DND-41 (cell line): ENCODE measurements at regions not wholly inside any gene's neighbourhood (a gene's known extent, or its start where the extent isn't known, plus 50 kb on each side); places are given as distances from the start of the nearest gene placed in this dataset.

Experiments used
- ATAC-seq: fragments of 200-7000 bp; cut with Tn5 transposase; 3 replicates; pipeline ENCODE4 v1.9.1; 2021; ENCODE audit warnings: low read depth; ENCODE audit not compliant: insufficient read depth
- DNase-seq: peaks from one replicate; pipeline ENCODE4 v3.0.0-alpha.2; 2020
- H2AFZ ChIP-seq: 2 replicates; pipeline ENCODE4 v1.6.0; 2012; ENCODE audit warnings: low read depth, low read length
- H3K27ac ChIP-seq: 2 replicates; pipeline ENCODE4 v1.5.1; 2012; ENCODE audit warnings: low read length, inconsistent platforms
- H3K27me3 ChIP-seq: fragments of 200-600 bp; sonication (generic); 2 replicates; pipeline ENCODE4 v1.6.0; 2012; ENCODE audit warnings: low read length, mild to moderate bottlenecking, inconsistent platforms; ENCODE audit not compliant: insufficient read depth, poor library complexity
- H3K36me3 ChIP-seq: 2 replicates; pipeline ENCODE4 v1.5.1; 2012; ENCODE audit warnings: low read length, inconsistent platforms; ENCODE audit not compliant: insufficient read depth
- H3K4me1 ChIP-seq: 2 replicates; pipeline ENCODE4 v1.5.1; 2012; ENCODE audit warnings: mild to moderate bottlenecking, low read length; ENCODE audit not compliant: insufficient read depth
- H3K4me2 ChIP-seq: 2 replicates; pipeline ENCODE4 v1.6.0; 2012; ENCODE audit warnings: mild to moderate bottlenecking, moderate library complexity, low read length, inconsistent platforms; ENCODE audit not compliant: insufficient read depth
- H3K4me3 ChIP-seq, 2 experiments: fragments of 200-600 bp in 1 of 2; shearing (Covaris generic) in 1 of 2; 2 replicates each; pipeline ENCODE4 v1.5.1; 2012 to 2016; ENCODE audit warnings: inconsistent platforms in 2 of 2, low read length in 2 of 2, mild to moderate bottlenecking in 2 of 2, low read depth in 1 of 2, moderate library complexity in 1 of 2
- H3K79me2 ChIP-seq: 2 replicates; pipeline ENCODE4 v1.6.0; 2012; ENCODE audit warnings: low read length, inconsistent platforms; ENCODE audit not compliant: insufficient read depth
- H3K9ac ChIP-seq: 2 replicates; pipeline ENCODE4 v1.6.0; 2012; ENCODE audit warnings: low read depth, mild to moderate bottlenecking, inconsistent platforms, low read length, moderate library complexity
- H3K9me3 ChIP-seq: 2 replicates; pipeline ENCODE4 v1.5.1; 2012; ENCODE audit warnings: low read length, moderate library complexity, mild to moderate bottlenecking, inconsistent platforms; ENCODE audit not compliant: insufficient read depth, severe bottlenecking
- H4K20me1 ChIP-seq: 2 replicates; pipeline ENCODE4 v1.6.0; 2012; ENCODE audit warnings: low read length; ENCODE audit not compliant: insufficient read depth
- EZH2 ChIP-seq: IDR thresholded peaks from 3 replicates; pipeline ENCODE4 v1.6.1; 2012; ENCODE audit warnings: borderline replicate concordance, low read depth, mild to moderate bottlenecking, moderate library complexity, low read length, inconsistent platforms; ENCODE audit not compliant: severe bottlenecking
- TF ChIP-seq, protein P1 (sequence below): IDR thresholded peaks from 2 replicates; pipeline ENCODE4 v1.5.1; 2012; ENCODE audit warnings: borderline replicate concordance, low read length, moderate library complexity, mild to moderate bottlenecking; ENCODE audit not compliant: poor library complexity, severe bottlenecking; ENCODE audit errors: extremely low read depth

DNA sequence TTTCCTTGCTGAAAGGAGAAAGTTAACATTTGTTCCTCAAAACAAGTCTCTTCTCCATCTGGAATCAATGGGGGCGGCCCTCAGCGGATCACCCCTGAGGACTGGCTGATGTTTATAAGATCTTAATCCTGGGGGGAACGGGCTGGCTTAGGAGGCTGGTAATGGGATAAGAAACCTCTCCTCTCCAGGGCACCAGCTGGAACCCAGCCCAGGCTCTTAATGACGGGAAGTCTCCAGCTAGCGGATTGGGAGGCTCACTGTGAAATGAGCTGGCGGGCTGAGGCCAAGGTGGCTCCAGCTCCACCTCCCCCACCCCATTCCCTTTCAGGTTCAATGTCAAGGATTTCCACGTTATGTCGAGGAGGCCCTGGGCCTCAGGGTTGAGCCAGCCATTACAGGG, 1133.0 kb downstream of the VRK1 start:
- no peak for TF ChIP-seq EZH2
- TF ChIP-seq, protein P1, sequence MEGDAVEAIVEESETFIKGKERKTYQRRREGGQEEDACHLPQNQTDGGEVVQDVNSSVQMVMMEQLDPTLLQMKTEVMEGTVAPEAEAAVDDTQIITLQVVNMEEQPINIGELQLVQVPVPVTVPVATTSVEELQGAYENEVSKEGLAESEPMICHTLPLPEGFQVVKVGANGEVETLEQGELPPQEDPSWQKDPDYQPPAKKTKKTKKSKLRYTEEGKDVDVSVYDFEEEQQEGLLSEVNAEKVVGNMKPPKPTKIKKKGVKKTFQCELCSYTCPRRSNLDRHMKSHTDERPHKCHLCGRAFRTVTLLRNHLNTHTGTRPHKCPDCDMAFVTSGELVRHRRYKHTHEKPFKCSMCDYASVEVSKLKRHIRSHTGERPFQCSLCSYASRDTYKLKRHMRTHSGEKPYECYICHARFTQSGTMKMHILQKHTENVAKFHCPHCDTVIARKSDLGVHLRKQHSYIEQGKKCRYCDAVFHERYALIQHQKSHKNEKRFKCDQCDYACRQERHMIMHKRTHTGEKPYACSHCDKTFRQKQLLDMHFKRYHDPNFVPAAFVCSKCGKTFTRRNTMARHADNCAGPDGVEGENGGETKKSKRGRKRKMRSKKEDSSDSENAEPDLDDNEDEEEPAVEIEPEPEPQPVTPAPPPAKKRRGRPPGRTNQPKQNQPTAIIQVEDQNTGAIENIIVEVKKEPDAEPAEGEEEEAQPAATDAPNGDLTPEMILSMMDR, result no peak
- Histone ChIP-seq H4K20me1 (no peaks in the 10 kb centered on the region), H3K27ac (no peak overlapping the region), H3K9me3 (no peaks in the 10 kb centered on the region), H2AFZ (no peak overlapping the region), H3K4me3 (no peak overlapping the region), H3K9ac (no peak overlapping the region), H3K4me2 (no peak overlapping the region), H3K79me2 (no peaks in the 10 kb centered on the region), H3K4me1 (no peaks in the 10 kb centered on the region), H3K36me3 (peaks cover 10% of the 10 kb centered on the region; the same call in 1 of the 2 replicates), H3K27me3 (no peaks in the 10 kb centered on the region)
- ATAC-seq, result no peak
- no peak for DNase-seq

DNA sequence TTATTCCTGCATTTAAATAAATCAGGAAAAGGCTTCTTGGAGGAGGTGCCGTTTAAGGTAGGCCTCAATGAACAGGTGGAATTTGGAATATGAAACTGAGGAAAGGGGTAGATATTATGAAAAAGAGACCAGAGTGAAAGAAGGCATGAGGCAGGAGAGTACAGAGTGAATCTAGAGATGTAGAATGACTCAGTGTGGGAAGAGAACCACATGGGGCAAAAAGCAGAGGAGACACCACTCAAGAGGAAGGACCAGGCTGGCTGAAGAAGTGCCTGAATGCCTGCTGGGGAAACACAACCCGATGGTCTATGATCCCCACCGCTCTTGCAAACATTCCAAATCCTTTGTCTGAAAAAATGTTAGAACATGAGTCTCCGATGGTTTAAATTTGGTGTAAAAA, 1134.1 kb downstream of the VRK1 start:
- ATAC-seq, result no peak
- H3K27ac ChIP-seq, result no peak overlapping the region

DNA sequence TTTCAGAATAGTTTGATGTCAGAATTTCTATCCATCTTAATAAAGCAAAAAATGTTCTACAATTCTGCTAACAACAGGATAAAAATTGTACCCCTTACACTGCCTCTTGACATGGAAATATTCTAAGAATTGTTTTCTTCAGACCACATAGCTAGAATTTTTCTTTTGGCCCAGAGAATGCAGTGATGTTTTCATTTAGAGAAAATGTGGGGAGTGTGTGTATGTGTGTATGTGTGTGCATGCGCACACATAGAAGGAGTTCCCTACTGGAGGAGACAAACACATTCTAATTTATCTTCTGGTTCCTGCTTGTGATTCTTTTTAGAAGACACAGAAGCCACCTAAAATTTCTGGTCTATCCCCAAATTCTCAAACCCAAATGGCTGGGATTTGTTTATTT, 1145.7 kb downstream of the VRK1 start:
- TF ChIP-seq EZH2, result no peak
- TF ChIP-seq, protein P1, result no peak
- DNase-seq, result no peak
- H3K4me2 ChIP-seq, result no peak overlapping the region

More for the DNA sequence above, 1134.1 kb downstream of the VRK1 start:
- no peak overlapping the region for H3K9ac ChIP-seq
- DNase-seq, result no peak
- no peak overlapping the region for H2AFZ ChIP-seq
- TF ChIP-seq, protein P1, result no peak
- TF ChIP-seq EZH2, result no peak
- no peaks in the 10 kb centered on the region for H3K79me2 ChIP-seq
- no peaks in the 10 kb centered on the region for H3K4me1 ChIP-seq
- no peak overlapping the region for H3K4me3 ChIP-seq
- no peaks in the 10 kb centered on the region for H4K20me1 ChIP-seq
- H3K36me3 ChIP-seq, result peaks cover 9% of the 10 kb centered on the region; the same call in 1 of the 2 replicates
- no peaks in the 10 kb centered on the region for H3K27me3 ChIP-seq
- H3K4me2 ChIP-seq, result no peak overlapping the region
- H3K9me3 ChIP-seq, result no peaks in the 10 kb centered on the region

DNA sequence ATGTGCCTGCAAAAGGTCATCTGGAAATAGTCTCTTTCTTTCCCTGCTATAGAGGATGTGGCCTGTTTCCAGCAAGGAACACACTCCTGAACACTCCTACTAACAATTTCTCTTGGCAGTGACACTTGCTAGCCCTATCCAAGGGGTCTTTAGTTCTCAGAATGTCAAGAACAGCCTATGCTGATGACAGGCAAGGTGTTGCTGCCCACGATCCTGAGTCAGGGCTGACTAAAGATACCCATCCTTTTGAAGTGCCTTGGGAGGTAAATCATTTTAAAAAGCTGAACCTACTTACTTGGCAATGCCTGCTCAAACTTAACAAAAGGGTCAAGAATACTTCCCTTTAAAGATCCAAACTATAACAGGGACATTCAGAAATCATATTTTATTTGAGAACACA, 1146.4 kb downstream of the VRK1 start:
- Histone ChIP-seq H3K79me2 (no peaks in the 10 kb centered on the region), H3K36me3 (peaks cover 14% of the 10 kb centered on the region), H3K4me2 (no peak overlapping the region), H3K27me3 (no peaks in the 10 kb centered on the region), H3K27ac (no peak overlapping the region), H4K20me1 (no peaks in the 10 kb centered on the region), H3K4me1 (no peaks in the 10 kb centered on the region), H2AFZ (no peak overlapping the region), H3K9me3 (no peaks in the 10 kb centered on the region), H3K9ac (no peak overlapping the region), H3K4me3 (no peak overlapping the region)
- no peak for TF ChIP-seq EZH2
- TF ChIP-seq, protein P1, result no peak
- ATAC-seq (no peak), DNase-seq (no peak)

More for the DNA sequence above, 1145.7 kb downstream of the VRK1 start:
- H3K9me3 ChIP-seq, result no peaks in the 10 kb centered on the region
- H3K36me3 ChIP-seq, result peaks cover 7% of the 10 kb centered on the region; the same call in 1 of the 2 replicates
- H3K9ac ChIP-seq, result no peak overlapping the region
- no peaks in the 10 kb centered on the region for H3K27me3 ChIP-seq
- H3K27ac ChIP-seq, result no peak overlapping the region
- no peak overlapping the region for H2AFZ ChIP-seq
- ATAC-seq, result no peak
- no peak overlapping the region for H3K4me3 ChIP-seq
- H3K4me1 ChIP-seq, result no peaks in the 10 kb centered on the region
- H4K20me1 ChIP-seq, result no peaks in the 10 kb centered on the region
- no peaks in the 10 kb centered on the region for H3K79me2 ChIP-seq
